Neural crest cell (in vitro differentiated cells): ENCODE measurements at regions not wholly inside any gene's neighbourhood (a gene's known extent, or its start where the extent isn't known, plus 50 kb on each side); places are given as distances from the start of the nearest gene placed in this dataset.

Source experiments
- DNase-seq: peaks from one replicate; pipeline ENCODE4 v3.0.0; 2021; ENCODE audit warnings: low read depth, mixed read lengths, low spot score
- H3K27ac Mint-ChIP-seq: one replicate; pipeline ENCODE4 v1.8.0; 2021; ENCODE audit warnings: mild to moderate bottlenecking, mixed read lengths; ENCODE audit not compliant: unreplicated experiment
- H3K27me3 Mint-ChIP-seq: 2 replicates; pipeline ENCODE4 v1.8.0; 2021; ENCODE audit warnings: low read depth, mild to moderate bottlenecking, mixed read lengths
- H3K36me3 Mint-ChIP-seq: 2 replicates; pipeline ENCODE4 v1.8.0; 2021; ENCODE audit warnings: low read depth, mild to moderate bottlenecking, mixed read lengths
- H3K4me1 Mint-ChIP-seq: 2 replicates; pipeline ENCODE4 v1.8.0; 2021; ENCODE audit warnings: mixed read lengths
- H3K4me3 Mint-ChIP-seq: one replicate; pipeline ENCODE4 v1.8.0; 2021; ENCODE audit warnings: mild to moderate bottlenecking, mixed read lengths
- H3K9me3 Mint-ChIP-seq: 2 replicates; pipeline ENCODE4 v1.8.0; 2021; ENCODE audit warnings: mixed read lengths
- TF ChIP-seq, protein P1 (sequence below): fragments of 200-600 bp; sonication (generic); conservative IDR thresholded peaks from 2 replicates; pipeline ENCODE4 v1.5.0; 2021; ENCODE audit warnings: antibody characterized with exemption, mild to moderate bottlenecking

DNA sequence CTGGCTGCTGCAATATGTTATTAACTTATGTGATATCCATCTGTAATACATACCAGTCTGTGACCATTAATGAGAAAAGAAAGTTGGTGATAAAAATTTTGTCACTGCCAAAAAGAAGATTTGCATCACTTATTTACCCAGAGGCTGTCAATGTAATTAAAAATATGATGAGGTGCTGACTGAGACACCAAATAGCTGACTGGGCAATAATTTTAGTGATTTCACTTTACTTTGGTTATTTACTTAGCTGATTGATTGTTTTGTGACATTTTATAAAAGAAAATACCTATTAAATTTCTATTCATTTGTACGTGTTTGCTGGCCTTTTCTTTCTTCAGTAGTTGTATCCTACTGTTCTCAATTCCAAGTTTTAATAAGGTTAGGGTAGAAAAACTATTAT is 139.2 kb downstream of the HLX start:
- no peak overlapping the region for H3K4me3 Mint-ChIP-seq
- peaks cover 14% of the 10 kb centered on the region for H3K27me3 Mint-ChIP-seq
- TF ChIP-seq, protein P1, sequence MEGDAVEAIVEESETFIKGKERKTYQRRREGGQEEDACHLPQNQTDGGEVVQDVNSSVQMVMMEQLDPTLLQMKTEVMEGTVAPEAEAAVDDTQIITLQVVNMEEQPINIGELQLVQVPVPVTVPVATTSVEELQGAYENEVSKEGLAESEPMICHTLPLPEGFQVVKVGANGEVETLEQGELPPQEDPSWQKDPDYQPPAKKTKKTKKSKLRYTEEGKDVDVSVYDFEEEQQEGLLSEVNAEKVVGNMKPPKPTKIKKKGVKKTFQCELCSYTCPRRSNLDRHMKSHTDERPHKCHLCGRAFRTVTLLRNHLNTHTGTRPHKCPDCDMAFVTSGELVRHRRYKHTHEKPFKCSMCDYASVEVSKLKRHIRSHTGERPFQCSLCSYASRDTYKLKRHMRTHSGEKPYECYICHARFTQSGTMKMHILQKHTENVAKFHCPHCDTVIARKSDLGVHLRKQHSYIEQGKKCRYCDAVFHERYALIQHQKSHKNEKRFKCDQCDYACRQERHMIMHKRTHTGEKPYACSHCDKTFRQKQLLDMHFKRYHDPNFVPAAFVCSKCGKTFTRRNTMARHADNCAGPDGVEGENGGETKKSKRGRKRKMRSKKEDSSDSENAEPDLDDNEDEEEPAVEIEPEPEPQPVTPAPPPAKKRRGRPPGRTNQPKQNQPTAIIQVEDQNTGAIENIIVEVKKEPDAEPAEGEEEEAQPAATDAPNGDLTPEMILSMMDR: no peak
- no peaks in the 10 kb centered on the region for H3K36me3 Mint-ChIP-seq
- H3K27ac Mint-ChIP-seq: no peak overlapping the region
- no peaks in the 10 kb centered on the region for H3K9me3 Mint-ChIP-seq
- no peaks in the 10 kb centered on the region for H3K4me1 Mint-ChIP-seq
- no peak for DNase-seq

DNA sequence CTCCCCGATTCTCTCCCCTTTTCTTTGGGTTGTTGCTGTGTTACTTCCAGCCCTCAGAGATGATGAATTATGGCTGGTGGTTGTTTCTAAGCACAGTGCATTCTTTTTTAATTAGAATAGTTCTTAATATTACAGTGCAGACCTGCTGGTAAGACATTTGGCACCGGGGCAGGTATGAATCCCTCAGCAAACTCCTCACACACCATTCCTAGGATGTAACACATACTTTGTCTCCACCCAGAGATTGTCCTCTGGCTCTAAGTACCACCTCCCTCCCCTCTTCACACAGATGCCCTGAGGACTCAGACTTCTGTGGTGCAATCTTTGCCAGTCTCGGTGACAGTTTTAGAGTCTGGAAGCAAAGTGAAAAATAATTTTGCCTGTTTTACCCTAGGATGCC is 143.1 kb downstream of the HLX start:
- no peak overlapping the region for H3K27ac Mint-ChIP-seq
- no peaks in the 10 kb centered on the region for H3K9me3 Mint-ChIP-seq
- no peak for DNase-seq
- no peaks in the 10 kb centered on the region for H3K4me1 Mint-ChIP-seq
- TF ChIP-seq, protein P1: no peak
- H3K4me3 Mint-ChIP-seq: no peak overlapping the region
- H3K27me3 Mint-ChIP-seq: peaks cover 12% of the 10 kb centered on the region
- no peaks in the 10 kb centered on the region for H3K36me3 Mint-ChIP-seq

DNA sequence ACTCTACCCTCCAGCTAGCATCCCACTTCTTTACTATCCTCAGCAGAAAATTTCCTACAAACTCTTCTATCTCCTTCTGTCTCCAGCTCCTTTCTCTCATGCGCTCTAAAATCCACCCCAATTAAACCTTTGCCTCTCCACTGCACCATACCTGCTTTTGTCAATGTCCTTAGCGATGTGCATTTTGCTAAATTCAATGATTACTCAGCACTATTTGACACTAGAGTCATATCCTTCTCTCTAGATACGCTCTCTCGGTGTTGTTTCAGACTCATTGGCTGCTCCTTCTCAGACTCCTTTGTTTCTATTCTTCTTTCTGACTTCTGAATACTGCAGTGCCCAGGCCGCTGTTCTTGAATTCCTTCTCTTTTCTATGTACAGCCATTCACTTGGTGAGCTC is 144.2 kb downstream of the HLX start:
- Mint-ChIP-seq H3K4me1 (no peaks in the 10 kb centered on the region), H3K36me3 (no peaks in the 10 kb centered on the region), H3K27me3 (peaks cover 13% of the 10 kb centered on the region), H3K4me3 (no peak overlapping the region), H3K27ac (no peak overlapping the region), H3K9me3 (no peaks in the 10 kb centered on the region)
- DNase-seq: no peak
- TF ChIP-seq, protein P1: no peak

DNA sequence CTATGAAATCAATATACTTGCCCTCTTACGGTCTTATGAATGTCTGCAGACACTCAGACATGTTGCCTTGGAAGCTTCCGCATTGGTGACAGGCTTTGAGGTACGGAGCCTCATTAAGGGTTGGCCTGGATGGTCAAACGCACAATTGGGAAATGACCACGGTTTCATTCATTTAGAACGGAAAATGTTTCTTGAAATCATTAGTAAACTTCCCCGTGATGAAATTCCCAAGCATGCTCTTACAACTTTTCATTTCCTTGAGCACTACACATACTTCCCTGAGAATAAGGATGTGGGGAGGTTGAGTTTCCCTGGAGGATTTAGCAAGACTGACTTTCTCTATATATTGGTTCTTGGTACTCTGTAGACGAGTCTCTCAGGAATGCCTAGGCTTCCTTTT is 146.3 kb downstream of the HLX start:
- TF ChIP-seq, protein P1: no peak
- H3K27ac Mint-ChIP-seq: no peak overlapping the region
- no peaks in the 10 kb centered on the region for H3K4me1 Mint-ChIP-seq
- H3K9me3 Mint-ChIP-seq: no peaks in the 10 kb centered on the region
- DNase-seq: no peak
- no peaks in the 10 kb centered on the region for H3K36me3 Mint-ChIP-seq
- peaks cover 14% of the 10 kb centered on the region for H3K27me3 Mint-ChIP-seq
- H3K4me3 Mint-ChIP-seq: no peak overlapping the region

DNA sequence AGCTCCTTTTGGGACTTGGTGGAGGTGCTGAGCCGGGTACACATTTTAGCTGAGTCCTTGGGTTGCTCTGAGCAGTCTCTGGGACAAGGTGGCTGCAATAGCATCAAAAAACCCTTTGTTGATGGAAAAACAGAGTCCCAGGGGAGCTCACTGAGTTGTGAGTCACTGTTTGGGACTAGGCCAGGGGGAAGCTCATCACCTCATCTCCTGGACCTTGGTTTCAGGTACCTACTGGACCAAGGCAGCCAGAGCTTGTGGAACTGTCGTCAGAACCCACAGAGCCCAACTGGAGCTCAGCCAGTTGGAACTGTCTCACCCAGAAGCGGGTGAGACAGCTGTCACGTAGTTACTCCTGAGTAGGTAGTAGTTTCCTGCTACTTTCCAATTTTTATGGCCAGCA is 146.7 kb downstream of the HLX start:
- Mint-ChIP-seq H3K4me3 (no peak overlapping the region), H3K36me3 (no peaks in the 10 kb centered on the region), H3K9me3 (no peaks in the 10 kb centered on the region), H3K4me1 (no peaks in the 10 kb centered on the region), H3K27ac (no peak overlapping the region), H3K27me3 (peaks cover 14% of the 10 kb centered on the region)
- DNase-seq: no peak
- TF ChIP-seq, protein P1: no peak
